ENCODE measurements at regions not wholly inside any gene's neighbourhood (a gene's known extent, or its start where the extent isn't known, plus 50 kb on each side); places are given as distances from the start of the nearest gene placed in this dataset.

DNA sequence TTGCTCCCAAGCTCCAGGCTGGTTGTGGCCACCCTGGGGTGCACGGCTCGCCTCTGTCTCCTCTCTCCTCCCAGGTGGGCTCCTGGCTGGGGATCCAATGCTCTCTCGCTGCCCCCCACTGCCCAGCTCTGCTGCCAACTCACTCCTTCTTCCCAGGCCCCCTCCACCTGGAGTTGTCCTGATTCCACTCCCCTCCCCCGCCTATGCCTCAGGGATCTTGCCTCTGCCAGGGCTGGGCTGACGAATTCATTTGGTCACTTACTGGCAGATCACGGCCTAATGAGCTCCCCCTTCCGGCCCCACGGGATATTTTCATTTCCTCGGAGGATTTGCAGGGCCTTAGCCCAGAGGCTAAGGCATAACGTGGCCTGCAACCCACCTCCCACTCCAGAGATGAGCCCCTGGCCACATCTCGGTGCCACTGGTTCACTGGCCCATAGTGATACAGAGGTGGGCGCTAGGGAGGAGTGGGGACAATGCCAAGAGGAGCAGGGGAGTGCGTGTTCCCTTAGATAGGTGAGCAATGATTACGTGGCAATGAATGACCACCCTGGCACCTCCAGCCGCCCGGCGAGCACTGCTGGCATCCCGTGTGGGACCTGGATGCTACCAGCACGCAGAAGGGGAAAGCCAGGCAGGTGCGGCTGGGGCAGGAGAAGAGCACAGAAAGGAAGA lies 344.6 kb upstream of the SHH start:
- DNase-seq (ENCODE audit: low read depth), result no peak

DNA sequence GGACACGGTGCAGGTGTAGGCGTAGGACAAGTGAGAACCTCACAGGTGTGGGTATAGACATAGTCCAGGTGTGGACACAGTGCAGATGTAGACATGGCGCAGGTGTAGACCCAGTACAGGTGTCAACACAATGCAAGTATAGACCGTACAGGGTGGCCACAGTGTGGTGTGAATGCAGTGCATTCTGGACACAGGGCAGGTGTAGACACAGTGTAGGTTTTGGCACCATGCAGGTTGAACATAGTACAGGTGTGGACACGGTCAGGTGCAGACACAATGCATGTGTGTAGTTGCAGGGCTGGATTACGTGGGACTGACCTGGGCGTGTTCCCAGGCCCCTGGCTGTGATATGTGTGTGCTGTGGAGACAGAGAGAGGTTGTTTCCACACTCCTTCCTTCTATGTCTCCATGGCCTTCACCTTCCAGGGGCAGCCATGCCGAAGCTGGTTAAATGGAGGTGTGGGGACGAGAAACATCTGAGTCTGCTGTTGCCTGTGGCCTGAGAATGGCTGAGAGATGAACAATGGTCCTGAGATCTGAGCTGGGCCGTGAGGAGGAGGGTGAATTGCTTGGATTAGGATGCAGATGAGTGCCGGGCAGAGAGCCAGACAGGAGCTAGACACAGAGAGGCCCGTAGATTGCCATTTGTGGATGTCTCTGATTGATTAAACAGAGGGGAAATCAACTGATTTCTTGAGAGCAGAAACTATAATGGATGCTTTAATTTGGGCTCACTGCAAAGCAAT lies 343.9 kb upstream of the SHH start:
- no peak for DNase-seq (ENCODE audit: low read depth)

DNA sequence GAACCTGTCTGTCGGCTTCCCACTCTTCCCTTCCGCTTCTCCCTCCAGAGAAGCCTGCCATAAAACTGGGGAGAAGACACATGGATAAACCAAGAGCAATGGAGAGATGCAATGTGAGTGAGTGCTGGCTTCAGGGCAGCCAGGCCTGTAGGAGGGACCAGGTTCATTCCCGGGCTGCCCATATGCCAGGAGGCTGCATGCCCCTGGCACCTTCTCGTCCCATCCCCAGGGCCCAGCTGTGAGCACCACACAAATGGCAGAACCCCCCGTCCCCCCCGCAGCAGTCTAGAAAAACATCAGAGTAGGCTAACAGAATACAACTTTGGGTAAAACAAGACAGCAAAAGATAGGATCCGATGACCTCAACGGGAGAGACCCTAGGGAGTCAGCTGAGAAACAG lies 341.3 kb upstream of the SHH start:
- no peak for DNase-seq (ENCODE audit: low read depth)

DNA sequence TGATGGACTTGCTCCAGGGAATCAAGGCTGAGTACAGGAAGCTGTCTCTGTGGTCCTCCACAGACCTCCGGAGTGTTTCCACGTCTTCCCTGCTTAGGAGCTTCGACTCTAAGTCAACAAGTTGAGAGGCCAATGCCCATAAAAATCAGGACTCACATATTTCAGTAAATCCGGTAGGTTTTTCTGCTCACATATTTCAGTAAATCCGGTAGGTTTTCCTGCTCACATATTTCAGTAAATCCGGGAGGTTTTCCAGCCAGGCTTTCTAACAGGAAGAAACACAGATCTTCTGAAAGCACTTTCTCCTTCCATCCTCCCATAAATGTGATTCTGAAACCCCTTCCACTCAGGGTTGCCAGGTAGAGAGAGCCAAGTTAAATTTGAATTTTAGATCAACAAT lies 340.1 kb upstream of the SHH start:
- no peak for DNase-seq (ENCODE audit: low read depth)

DNA sequence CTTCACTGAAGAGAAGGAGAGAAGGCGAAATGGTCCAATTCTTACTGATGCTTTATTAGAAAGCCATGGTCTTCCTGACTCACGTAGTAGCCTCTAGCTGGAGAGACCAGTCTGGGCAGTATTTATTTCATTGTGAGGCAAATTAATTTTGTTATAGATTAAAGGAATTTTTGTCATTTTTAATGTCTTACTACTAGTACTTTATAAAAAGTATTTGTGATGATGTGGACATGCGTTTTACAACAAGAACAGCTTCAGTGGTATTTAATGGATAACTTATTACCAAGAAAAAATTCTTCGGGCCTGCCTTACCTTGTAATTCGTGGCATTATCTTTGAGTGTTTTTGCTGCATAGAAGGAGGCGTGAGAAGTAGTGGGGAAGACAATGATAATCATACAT lies 339.4 kb upstream of the SHH start:
- DNase-seq (ENCODE audit: low read depth), result no peak

DNA sequence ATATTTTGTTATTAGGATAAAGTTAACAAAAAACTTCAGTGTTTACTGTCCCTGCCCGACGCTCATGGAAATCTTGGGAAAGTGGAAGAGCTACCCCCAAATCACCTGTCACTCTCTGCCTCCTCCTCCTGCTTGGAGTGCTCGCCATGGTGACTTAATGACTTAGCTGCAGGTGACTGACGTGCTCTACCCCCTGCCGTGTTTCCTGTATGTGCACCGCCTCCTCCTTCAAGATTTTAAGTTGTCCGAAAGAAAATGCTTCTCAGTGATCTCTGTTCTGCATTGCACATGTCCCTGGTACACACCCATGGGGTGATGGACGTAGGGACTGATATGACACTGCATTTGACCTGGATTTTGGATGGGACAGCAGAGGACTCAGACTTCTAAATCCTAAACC lies 338.8 kb upstream of the SHH start:
- DNase-seq (ENCODE audit: low read depth), result no peak

DNA sequence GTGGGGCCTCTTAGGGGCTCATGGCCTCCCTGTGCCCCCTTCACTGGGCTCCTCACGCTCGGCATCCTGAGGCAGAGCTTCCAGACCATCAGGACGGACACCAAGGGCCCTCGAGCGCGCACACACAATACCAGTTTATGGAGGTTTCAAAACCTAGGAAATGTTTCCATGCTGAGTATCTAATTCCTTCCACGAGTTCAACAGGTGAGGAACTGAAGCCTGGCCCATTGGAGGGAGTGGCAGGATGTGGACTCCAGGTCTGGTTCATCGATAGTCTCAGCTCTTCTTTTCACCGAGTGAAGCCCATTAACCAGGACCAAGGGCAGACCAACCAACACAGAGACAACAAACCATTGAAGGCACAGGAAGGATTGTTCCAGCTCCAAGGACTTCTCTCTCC lies 336.7 kb upstream of the SHH start:
- no peak for DNase-seq (ENCODE audit: low read depth)

DNA sequence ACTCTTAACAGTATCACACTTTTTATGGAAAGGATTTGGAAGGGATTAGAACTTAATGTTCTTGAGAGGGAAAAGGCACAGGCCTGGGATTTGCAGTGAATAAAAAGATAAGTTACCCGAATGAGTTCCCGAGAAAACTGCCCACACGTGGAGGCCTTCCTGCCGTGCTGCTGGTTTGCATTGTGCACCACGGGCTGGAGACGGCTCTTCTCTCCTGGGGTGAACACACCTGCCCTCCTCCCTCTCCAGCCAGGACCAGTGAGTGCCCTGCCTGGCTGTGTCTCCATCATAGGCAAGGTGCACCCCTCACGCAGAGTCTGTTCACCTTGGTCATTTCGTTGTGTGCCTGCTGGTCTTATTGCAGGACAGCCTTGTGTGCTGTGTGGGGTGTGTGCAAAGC lies 336.3 kb upstream of the SHH start:
- DNase-seq (ENCODE audit: low read depth), result no peak

DNA sequence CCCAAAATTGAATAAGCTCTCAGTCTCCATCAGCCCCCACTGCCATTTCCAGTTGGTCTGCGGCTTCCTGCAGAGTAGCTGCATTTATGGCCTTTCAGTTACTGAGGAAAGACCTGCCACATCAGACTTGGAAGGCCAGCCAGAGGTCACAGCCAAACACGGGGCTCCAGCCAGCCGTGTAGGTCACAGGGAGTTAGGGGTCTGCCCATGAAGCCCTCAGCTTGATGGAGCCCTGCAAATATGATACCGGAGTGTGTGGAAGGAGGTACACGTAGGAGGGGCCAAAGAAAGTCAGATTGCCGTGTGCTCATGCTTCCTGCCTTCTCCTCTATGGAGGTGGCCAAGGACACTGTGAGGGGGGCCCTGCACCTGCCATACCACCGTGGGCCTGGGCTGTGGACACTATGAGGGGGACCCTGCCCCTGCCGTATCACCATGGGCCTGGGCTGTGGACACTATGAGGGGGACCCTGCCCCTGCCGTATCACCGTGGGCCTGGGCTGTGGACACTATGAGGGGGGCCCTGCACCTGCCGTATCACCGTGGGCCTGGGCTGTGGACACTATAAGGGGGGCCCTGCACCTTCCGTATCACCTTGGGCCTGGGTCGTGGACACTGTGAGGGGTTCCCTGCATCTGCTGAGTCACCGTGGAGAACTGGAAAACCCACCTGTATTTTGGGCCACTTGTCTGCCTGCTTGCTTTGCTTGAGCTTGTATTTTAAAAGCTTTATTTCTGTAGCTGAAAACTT lies 335.7 kb upstream of the SHH start:
- no peak for DNase-seq (ENCODE audit: low read depth)

DNA sequence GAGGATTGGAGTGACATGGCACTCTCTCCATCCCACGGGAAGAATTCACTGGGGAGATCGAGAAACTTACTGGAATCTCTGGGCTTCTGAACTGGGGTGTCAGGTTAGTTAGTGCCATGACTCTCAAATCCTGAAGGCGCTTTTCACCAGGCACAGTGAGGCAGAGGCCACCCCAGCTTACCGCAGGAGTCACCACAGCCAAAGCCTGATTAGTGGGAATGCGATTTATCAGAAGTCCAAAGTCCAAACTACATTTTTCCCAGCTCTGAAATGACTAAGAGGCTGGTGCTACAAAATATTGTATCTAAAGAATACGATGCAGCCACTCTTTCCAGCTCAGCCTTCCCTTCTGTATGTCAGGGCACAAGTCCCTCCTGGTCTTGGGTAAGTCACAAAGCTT lies 334.8 kb upstream of the SHH start:
- no peak for DNase-seq (ENCODE audit: low read depth)

DNA sequence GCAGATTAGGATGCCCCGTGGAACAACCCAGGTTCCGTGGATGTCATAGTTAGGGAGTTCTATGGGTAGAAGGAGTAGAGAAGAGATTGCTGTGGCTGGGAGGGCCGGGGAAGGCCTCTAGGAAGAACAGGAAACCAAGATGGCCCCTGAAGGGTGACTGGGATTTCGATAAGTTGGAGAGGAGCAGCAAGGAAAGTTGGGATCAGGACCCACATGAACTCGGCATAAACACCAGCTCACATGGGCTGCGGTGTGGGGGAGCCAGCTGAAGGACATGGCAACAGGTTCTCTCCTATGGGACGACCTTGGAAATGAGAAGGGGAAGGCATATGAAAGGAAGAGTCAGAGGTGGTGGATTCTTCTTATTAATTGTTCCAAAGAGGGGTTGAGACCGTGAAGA lies 333.7 kb upstream of the SHH start:
- no peak for DNase-seq (ENCODE audit: low read depth)

DNA sequence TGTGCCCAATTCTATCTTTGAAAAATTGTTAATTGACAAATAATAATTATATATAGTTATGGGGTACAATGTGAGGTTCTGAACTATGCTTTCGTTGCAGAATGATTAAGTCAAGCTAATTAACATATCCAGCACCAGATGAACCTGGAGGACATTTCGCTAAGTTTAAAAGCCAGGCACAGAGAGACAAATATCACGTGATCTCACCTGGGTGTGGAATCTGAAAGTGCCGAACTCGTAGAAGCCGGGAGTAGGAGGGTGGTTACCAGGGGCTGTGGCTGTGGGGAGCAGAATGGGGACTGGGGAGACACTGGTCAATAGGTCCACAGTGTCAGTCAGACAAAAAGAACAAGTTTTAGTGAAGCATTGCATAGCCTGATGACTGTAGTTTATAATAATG lies 332.9 kb upstream of the SHH start:
- no peak for DNase-seq (ENCODE audit: low read depth)

DNA sequence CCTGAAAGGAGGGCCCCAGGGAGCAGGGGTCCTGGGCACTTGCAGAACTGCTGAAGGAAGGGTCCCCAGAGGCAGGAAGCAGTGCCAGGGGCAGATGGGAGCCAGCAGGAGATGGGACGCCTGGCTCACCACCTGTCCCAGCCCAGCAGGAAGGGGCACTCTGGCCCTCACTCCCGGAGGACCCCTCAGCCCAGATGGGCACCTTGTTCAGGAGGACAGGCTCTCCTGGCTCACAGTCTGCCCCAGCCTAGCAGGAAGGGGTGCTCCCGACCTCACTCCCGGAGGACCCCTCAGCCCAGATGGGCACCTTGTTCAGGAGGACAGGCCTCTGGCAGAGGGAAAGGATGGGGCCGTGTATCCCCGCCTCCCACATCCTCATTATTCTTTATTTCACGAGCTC lies 331.4 kb upstream of the SHH start:
- no peak for DNase-seq (ENCODE audit: low read depth)

DNA sequence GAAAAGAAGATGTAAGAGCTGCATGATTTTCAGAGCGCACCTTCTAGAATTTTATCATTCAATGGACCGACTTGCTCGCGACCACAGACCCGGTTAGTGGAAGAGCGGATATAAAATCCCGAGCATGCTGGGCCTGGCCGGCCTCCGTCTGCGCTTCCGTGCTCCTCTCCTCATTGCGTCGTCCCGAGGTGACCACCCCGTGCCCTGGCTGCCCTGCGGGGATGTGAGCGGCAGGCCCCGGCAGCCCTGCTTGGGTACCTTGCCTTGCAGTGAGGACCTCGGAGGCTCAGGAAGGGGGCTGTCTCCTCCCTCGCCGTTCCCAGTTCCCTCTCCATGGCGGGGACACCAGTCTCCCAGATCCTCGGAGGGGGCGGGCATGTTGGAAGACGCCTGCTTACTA lies 330.9 kb upstream of the SHH start:
- no peak for DNase-seq (ENCODE audit: low read depth)

DNA sequence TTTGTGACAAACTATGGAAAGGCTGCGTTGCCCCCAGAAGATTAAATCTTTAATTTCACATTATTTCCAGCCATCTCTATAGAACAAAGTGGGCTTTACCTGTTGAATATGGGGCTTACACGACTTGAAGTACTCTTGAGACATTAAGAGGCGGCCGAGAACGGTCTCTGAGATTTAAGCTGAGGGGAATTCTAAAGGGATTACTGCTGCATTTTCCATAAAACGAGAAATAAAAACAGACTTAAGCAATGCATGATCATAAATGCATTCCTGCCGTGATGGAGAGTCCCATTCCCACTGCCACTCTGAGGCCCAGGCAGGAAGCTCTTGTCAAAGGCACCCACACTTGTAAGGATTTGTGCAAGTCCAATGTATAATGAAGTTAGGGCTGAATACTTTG lies 329.7 kb upstream of the SHH start:
- DNase-seq (ENCODE audit: low read depth), result no peak

DNA sequence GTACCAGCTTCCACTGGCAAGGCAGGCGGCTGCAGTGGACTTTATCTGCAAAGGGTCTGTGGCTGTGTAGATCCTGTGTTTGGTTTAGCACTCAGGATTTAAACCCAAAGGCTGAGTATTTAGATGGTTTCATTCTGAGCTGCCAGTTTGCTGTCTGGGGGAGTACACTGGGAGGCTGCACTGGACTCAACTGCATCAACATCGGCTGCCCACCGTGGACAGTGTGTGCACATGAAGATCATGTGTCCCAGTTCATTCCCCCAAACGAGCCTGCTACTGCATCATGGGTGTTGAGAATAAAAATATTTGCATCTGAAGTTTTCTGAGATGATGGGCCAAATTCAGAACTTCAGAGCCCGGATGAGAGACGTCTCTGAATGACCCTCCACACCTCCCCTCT lies 328.6 kb upstream of the SHH start:
- DNase-seq (ENCODE audit: low read depth), result no peak

DNA sequence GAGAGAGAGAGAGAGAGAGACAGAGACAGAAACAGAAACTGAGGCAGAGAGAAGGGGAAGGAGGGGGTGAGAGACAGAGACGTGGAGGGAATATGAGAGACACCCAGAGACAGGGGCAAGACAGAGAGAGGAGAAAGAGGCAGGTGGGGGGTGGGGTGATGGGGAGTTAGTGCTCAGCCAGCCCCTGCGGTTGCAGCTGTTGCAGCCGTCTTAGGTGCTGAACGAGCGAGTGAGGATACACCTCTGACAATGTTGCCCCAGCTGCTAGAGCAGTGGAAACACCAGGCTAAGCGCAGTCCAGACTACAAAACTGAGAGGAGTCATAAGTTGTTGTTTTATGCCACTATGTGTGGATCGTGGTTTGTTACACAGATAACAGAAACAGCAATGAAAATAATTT lies 328.2 kb upstream of the SHH start:
- DNase-seq (ENCODE audit: low read depth), result no peak

DNA sequence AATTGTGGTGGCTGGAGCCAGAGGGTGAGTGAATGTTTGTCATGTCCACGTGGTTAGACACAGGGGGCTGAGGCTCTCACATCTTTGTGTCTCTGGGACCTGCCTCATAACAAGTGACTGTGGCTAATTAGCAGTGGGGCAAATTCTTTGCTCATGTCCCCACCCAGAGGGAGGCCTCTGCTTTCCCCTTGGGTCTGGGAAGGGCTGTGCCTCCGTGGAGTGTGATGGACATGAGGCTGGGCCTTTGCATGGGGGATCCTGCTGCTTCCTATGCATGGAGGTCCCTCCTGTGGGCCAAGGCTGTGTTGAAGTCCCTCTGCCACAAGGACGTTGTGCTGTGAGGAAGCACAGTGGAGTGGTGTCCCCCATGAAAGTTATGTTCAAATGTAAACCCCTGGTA lies 327.4 kb upstream of the SHH start:
- no peak for DNase-seq (ENCODE audit: low read depth)

DNA sequence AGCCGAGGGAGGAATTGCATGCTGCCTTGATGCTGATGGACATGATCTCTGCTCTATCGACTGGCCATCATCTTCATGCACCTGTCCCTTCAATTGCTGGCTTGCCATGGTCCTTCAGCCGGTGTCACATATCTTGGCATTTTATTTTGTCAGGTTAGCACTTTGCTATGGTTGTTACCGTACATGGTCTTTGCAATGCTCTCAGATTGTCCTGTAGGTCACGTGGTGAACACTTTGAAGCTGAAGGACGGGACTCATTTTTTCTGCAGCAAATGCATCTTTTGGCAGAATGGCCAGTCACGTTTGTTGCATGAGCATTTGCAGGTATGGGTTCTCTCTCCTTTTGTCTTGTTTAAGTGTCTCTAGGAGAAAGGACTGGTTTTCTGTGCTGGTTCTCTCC lies 326.8 kb upstream of the SHH start:
- no peak for DNase-seq (ENCODE audit: low read depth)

DNA sequence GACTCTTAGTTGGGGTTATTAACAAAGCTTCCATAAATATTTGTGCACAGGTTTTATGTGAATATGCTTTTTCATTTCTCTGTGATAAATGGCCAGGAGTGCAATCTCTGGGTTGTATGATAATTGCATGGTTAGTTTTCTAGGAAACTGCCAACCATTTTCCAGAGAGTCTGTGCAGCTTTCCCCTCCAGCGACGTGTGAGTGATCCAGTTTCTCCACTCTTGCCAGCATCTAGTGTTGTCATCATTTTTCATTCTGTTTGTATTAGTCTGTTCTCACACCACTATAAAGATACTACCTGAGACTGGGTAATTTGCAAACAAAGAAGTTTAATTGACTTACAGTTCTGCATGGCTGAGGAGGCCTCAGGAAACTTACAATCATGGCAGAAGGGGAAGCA lies 319.6 kb upstream of the SHH start:
- no peak for DNase-seq (ENCODE audit: low read depth)

DNA sequence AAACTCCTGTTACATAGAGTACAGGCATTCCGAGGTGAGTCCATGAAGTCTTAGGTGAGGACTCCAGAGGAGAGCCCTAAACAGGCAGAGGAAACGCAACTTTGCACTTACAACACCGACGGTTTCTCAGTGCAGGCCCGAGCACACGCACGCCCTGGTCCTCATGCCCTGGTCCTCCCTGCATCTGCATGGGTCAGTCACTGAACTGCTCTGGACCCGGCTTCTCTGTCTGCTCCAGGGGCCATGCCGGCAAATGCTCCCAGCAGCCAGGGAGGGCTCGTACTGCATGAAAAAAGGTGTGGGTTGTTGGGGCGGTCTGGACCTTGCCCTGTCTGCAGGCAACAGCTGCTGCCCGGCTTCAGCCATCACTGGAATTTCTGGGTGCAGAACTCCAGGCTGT lies 317.3 kb upstream of the SHH start:
- DNase-seq (ENCODE audit: low read depth), result no peak

DNA sequence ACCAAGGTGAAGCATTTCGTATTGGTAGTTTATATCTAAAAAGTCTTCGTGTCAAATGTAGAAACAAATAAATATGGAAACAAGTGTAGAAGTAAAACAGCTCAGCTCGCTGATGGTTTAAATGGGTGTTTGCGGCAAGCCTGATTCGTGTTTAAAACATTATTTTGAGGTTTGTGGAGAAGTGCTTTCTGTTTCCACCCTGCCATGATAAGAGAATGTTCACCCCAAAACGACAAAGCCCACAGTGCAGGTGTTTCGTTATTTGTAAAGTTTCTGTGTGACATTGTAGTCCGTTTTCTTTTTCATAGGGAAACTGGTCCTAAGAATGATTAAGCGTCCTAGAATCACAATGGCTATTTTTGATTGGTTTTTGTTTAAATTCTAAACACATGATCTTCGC lies 316.2 kb upstream of the SHH start:
- DNase-seq (ENCODE audit: low read depth), result no peak

All from EH (cell line).